ENCODE measurements at regions not wholly inside any gene's neighbourhood (a gene's known extent, or its start where the extent isn't known, plus 50 kb on each side); places are given as distances from the start of the nearest gene placed in this dataset.

- POLR2A ChIA-PET (ENCODE audit: low non-redundant PET) = no interaction called here
- no TSS peak for BruUV-seq (replicated peaks)
- TF ChIP-seq CTCF (conservative IDR thresholded peaks at IDR 0.05; ENCODE audit: low read depth, low read length) (no peak), EZH2 (IDR thresholded peaks at IDR 0.05; ENCODE audit: borderline replicate concordance, low read depth, low read length, poor library complexity, severe bottlenecking) (no peak)
- CTCF ChIA-PET = no interaction called here
- no peak for DNase-seq (ENCODE audit: low spot score)
- Histone ChIP-seq H3K4me3 (ENCODE audit: low read depth, low read length, poor library complexity, severe bottlenecking) (no peak overlapping the region), H3K9me3 (ENCODE audit: low read depth, low read length, poor library complexity, severe bottlenecking) (peaks cover 14% of the 10 kb centered on the region), H3K4me1 (ENCODE audit: insufficient read depth, low read length, poor library complexity, severe bottlenecking) (no peaks in the 10 kb centered on the region), H3K27me3 (replicated peaks; ENCODE audit: insufficient read depth, low read depth, low read length, poor library complexity) (no peaks in the 10 kb centered on the region), H3K36me3 (ENCODE audit: insufficient read depth, low read length, poor library complexity, severe bottlenecking) (no peaks in the 10 kb centered on the region), H3K27ac (ENCODE audit: low read depth, low read length, poor library complexity, severe bottlenecking) (no peak overlapping the region)
- intact Hi-C loops (cut with micrococcal nuclease; ENCODE audit: unreplicated experiment) = loop anchor here (10.0 kb wide), 1 partner anchor 366 kb away; the partner anchor contains the start of gene CABCOCO1
Observed at GRCh38 chr10:61299156-61299555, 154.0 kb downstream of the TMEM26 start.

- BruUV-seq (replicated peaks) = no TSS peak
- CTCF ChIA-PET = no interaction called here
- no peak overlapping the region for H3K4me3 ChIP-seq (ENCODE audit: low read depth, low read length, poor library complexity, severe bottlenecking)
Observed at GRCh38 chr10:61298194-61298593, 155.0 kb downstream of the TMEM26 start.

GRCh38 chr10:61296161-61296560, 157.0 kb downstream of the TMEM26 start:
- BruUV-seq (replicated peaks) = no TSS peak
- no peak for DNase-seq (ENCODE audit: low spot score)
- CTCF ChIA-PET = no interaction called here
- Histone ChIP-seq H3K27ac (ENCODE audit: low read depth, low read length, poor library complexity, severe bottlenecking) (no peak overlapping the region), H3K9me3 (ENCODE audit: low read depth, low read length, poor library complexity, severe bottlenecking) (peaks cover 14% of the 10 kb centered on the region), H3K27me3 (replicated peaks; ENCODE audit: insufficient read depth, low read depth, low read length, poor library complexity) (no peaks in the 10 kb centered on the region), H3K4me3 (ENCODE audit: low read depth, low read length, poor library complexity, severe bottlenecking) (no peak overlapping the region), H3K4me1 (ENCODE audit: insufficient read depth, low read length, poor library complexity, severe bottlenecking) (no peaks in the 10 kb centered on the region), H3K36me3 (ENCODE audit: insufficient read depth, low read length, poor library complexity, severe bottlenecking) (no peaks in the 10 kb centered on the region)
- intact Hi-C loops (cut with micrococcal nuclease; ENCODE audit: unreplicated experiment) = loop anchor here (10.0 kb wide), 1 partner anchor 369 kb away; the partner anchor contains the start of gene CABCOCO1
- no peak for TF ChIP-seq CTCF (conservative IDR thresholded peaks at IDR 0.05; ENCODE audit: low read depth, low read length)
- no peak for TF ChIP-seq EZH2 (IDR thresholded peaks at IDR 0.05; ENCODE audit: borderline replicate concordance, low read depth, low read length, poor library complexity, severe bottlenecking)
- POLR2A ChIA-PET (ENCODE audit: low non-redundant PET) = no interaction called here

More at GRCh38 chr10:61298194-61298593, 155.0 kb downstream of the TMEM26 start:
- Histone ChIP-seq H3K27ac (ENCODE audit: low read depth, low read length, poor library complexity, severe bottlenecking) (no peak overlapping the region), H3K36me3 (ENCODE audit: insufficient read depth, low read length, poor library complexity, severe bottlenecking) (no peaks in the 10 kb centered on the region), H3K9me3 (ENCODE audit: low read depth, low read length, poor library complexity, severe bottlenecking) (peaks cover 14% of the 10 kb centered on the region), H3K4me1 (ENCODE audit: insufficient read depth, low read length, poor library complexity, severe bottlenecking) (no peaks in the 10 kb centered on the region), H3K27me3 (replicated peaks; ENCODE audit: insufficient read depth, low read depth, low read length, poor library complexity) (no peaks in the 10 kb centered on the region)
- POLR2A ChIA-PET (ENCODE audit: low non-redundant PET) = no interaction called here
- intact Hi-C loops (cut with micrococcal nuclease; ENCODE audit: unreplicated experiment) = loop anchor here (10.0 kb wide), 1 partner anchor 367 kb away; the partner anchor contains the start of gene CABCOCO1
- no peak for TF ChIP-seq EZH2 (IDR thresholded peaks at IDR 0.05; ENCODE audit: borderline replicate concordance, low read depth, low read length, poor library complexity, severe bottlenecking)
- TF ChIP-seq CTCF (conservative IDR thresholded peaks at IDR 0.05; ENCODE audit: low read depth, low read length) = no peak
- no peak for DNase-seq (ENCODE audit: low spot score)
